ENCODE measurements at regions not wholly inside any gene's neighbourhood (a gene's known extent, or its start where the extent isn't known, plus 50 kb on each side); places are given as distances from the start of the nearest gene placed in this dataset.
A peak's percentile ranks its signal among the peaks of the same experiment; 100 is the strongest.

GRCh38 chr6:113763311-113763766 is 93.8 kb upstream of the MARCKS start:
- H3K27me3 ChIP-seq (ENCODE audit: insufficient read depth, low read length), result no peaks in the 10 kb centered on the region
- H3K9me3 ChIP-seq (ENCODE audit: insufficient read depth, low read depth, low read length), result no peaks in the 10 kb centered on the region
- no peaks in the 10 kb centered on the region for H3K4me1 ChIP-seq (ENCODE audit: insufficient read depth, low read length)
- H3K27ac ChIP-seq (ENCODE audit: low read length), result no peak overlapping the region
- no peaks in the 10 kb centered on the region for H3K36me3 ChIP-seq (ENCODE audit: insufficient read depth, low read depth, low read length)
- no peak overlapping the region for H3K9ac ChIP-seq (ENCODE audit: low read depth, low read length)
- no peak overlapping the region for H3K4me3 ChIP-seq (ENCODE audit: low read length)

GRCh38 chr6:113763876-113764275 is 93.3 kb upstream of the MARCKS start:
- H3K4me1 ChIP-seq (ENCODE audit: insufficient read depth, low read length), result no peaks in the 10 kb centered on the region
- no peak overlapping the region for H3K9ac ChIP-seq (ENCODE audit: low read depth, low read length)
- no peaks in the 10 kb centered on the region for H3K27me3 ChIP-seq (ENCODE audit: insufficient read depth, low read length)
- H3K9me3 ChIP-seq (ENCODE audit: insufficient read depth, low read depth, low read length), result no peaks in the 10 kb centered on the region
- H3K27ac ChIP-seq (ENCODE audit: low read length), result no peak overlapping the region
- H3K36me3 ChIP-seq (ENCODE audit: insufficient read depth, low read depth, low read length), result no peaks in the 10 kb centered on the region
- no peak overlapping the region for H3K4me3 ChIP-seq (ENCODE audit: low read length)

GRCh38 chr6:113765909-113766308 is 91.2 kb upstream of the MARCKS start:
- H3K9me3 ChIP-seq (ENCODE audit: insufficient read depth, low read depth, low read length), result no peaks in the 10 kb centered on the region
- no peaks in the 10 kb centered on the region for H3K4me1 ChIP-seq (ENCODE audit: insufficient read depth, low read length)

GRCh38 chr6:113767985-113768384 is 89.2 kb upstream of the MARCKS start:
- Histone ChIP-seq H3K4me1 (ENCODE audit: insufficient read depth, low read length) (no peaks in the 10 kb centered on the region), H3K36me3 (ENCODE audit: insufficient read depth, low read depth, low read length) (no peaks in the 10 kb centered on the region), H3K4me3 (ENCODE audit: low read length) (no peak overlapping the region), H3K9ac (ENCODE audit: low read depth, low read length) (no peak overlapping the region), H3K27me3 (ENCODE audit: insufficient read depth, low read length) (no peaks in the 10 kb centered on the region), H3K9me3 (ENCODE audit: insufficient read depth, low read depth, low read length) (no peaks in the 10 kb centered on the region), H3K27ac (ENCODE audit: low read length) (no peak overlapping the region)

More at GRCh38 chr6:113765909-113766308, 91.2 kb upstream of the MARCKS start:
- H3K9ac ChIP-seq (ENCODE audit: low read depth, low read length), result no peak overlapping the region
- H3K4me3 ChIP-seq (ENCODE audit: low read length), result no peak overlapping the region
- H3K36me3 ChIP-seq (ENCODE audit: insufficient read depth, low read depth, low read length), result no peaks in the 10 kb centered on the region
- no peaks in the 10 kb centered on the region for H3K27me3 ChIP-seq (ENCODE audit: insufficient read depth, low read length)
- no peak overlapping the region for H3K27ac ChIP-seq (ENCODE audit: low read length)

- no peak overlapping the region for H3K27ac ChIP-seq (ENCODE audit: low read length)
- no peak overlapping the region for H3K4me3 ChIP-seq (ENCODE audit: low read length)
- H3K36me3 ChIP-seq (ENCODE audit: insufficient read depth, low read depth, low read length), result no peaks in the 10 kb centered on the region
- H3K4me1 ChIP-seq (ENCODE audit: insufficient read depth, low read length), result peaks cover 13% of the 10 kb centered on the region; the same call in 1 of the 2 replicates
- no peaks in the 10 kb centered on the region for H3K9me3 ChIP-seq (ENCODE audit: insufficient read depth, low read depth, low read length)
- no peak overlapping the region for H3K9ac ChIP-seq (ENCODE audit: low read depth, low read length)
- H3K27me3 ChIP-seq (ENCODE audit: insufficient read depth, low read length), result peaks cover 35% of the 10 kb centered on the region
These were observed 84.2 kb upstream of the MARCKS start for GRCh38 chr6:113772961-113773360.

GRCh38 chr6:113774127-113774825 is 82.9 kb upstream of the MARCKS start:
- H3K36me3 ChIP-seq (ENCODE audit: insufficient read depth, low read depth, low read length), result no peaks in the 10 kb centered on the region
- H3K4me3 ChIP-seq (ENCODE audit: low read length), result no peak overlapping the region
- no peak overlapping the region for H3K9ac ChIP-seq (ENCODE audit: low read depth, low read length)
- H3K4me1 ChIP-seq (ENCODE audit: insufficient read depth, low read length), result peaks cover 13% of the 10 kb centered on the region; the same call in 1 of the 2 replicates
- H3K27me3 ChIP-seq (ENCODE audit: insufficient read depth, low read length), result peaks cover 48% of the 10 kb centered on the region
- no peak overlapping the region for H3K27ac ChIP-seq (ENCODE audit: low read length)
- no peaks in the 10 kb centered on the region for H3K9me3 ChIP-seq (ENCODE audit: insufficient read depth, low read depth, low read length)

GRCh38 chr6:113776998-113777397 is 80.1 kb upstream of the MARCKS start:
- no peaks in the 10 kb centered on the region for H3K36me3 ChIP-seq (ENCODE audit: insufficient read depth, low read depth, low read length)
- no peak overlapping the region for H3K27ac ChIP-seq (ENCODE audit: low read length)
- no peak overlapping the region for H3K9ac ChIP-seq (ENCODE audit: low read depth, low read length)
- peaks cover 66% of the 10 kb centered on the region for H3K27me3 ChIP-seq (ENCODE audit: insufficient read depth, low read length)
- H3K4me3 ChIP-seq (ENCODE audit: low read length), result peak overlapping the region; percentile 48
- no peaks in the 10 kb centered on the region for H3K9me3 ChIP-seq (ENCODE audit: insufficient read depth, low read depth, low read length)
- peaks cover 13% of the 10 kb centered on the region; the same call in 1 of the 2 replicates for H3K4me1 ChIP-seq (ENCODE audit: insufficient read depth, low read length)

GRCh38 chr6:113777601-113778000 is 79.5 kb upstream of the MARCKS start:
- Histone ChIP-seq H3K4me3 (ENCODE audit: low read length) (peak overlapping the region; percentile 48), H3K36me3 (ENCODE audit: insufficient read depth, low read depth, low read length) (no peaks in the 10 kb centered on the region), H3K27ac (ENCODE audit: low read length) (no peak overlapping the region), H3K9me3 (ENCODE audit: insufficient read depth, low read depth, low read length) (no peaks in the 10 kb centered on the region), H3K9ac (ENCODE audit: low read depth, low read length) (no peak overlapping the region), H3K4me1 (ENCODE audit: insufficient read depth, low read length) (peaks cover 13% of the 10 kb centered on the region; the same call in 1 of the 2 replicates), H3K27me3 (ENCODE audit: insufficient read depth, low read length) (peaks cover 66% of the 10 kb centered on the region)

GRCh38 chr6:113779656-113780055 is 77.5 kb upstream of the MARCKS start:
- H3K27ac ChIP-seq (ENCODE audit: low read length), result no peak overlapping the region

GRCh38 chr6:113782636-113783035 is 74.5 kb upstream of the MARCKS start:
- Histone ChIP-seq H3K27me3 (ENCODE audit: insufficient read depth, low read length) (peaks cover 34% of the 10 kb centered on the region), H3K9me3 (ENCODE audit: insufficient read depth, low read depth, low read length) (no peaks in the 10 kb centered on the region), H3K27ac (ENCODE audit: low read length) (no peak overlapping the region), H3K4me3 (ENCODE audit: low read length) (no peak overlapping the region), H3K4me1 (ENCODE audit: insufficient read depth, low read length) (peaks cover 2% of the 10 kb centered on the region; the same call in 1 of the 2 replicates), H3K36me3 (ENCODE audit: insufficient read depth, low read depth, low read length) (no peaks in the 10 kb centered on the region), H3K9ac (ENCODE audit: low read depth, low read length) (no peak overlapping the region)

More at GRCh38 chr6:113779656-113780055, 77.5 kb upstream of the MARCKS start:
- no peak overlapping the region for H3K9ac ChIP-seq (ENCODE audit: low read depth, low read length)
- peaks cover 58% of the 10 kb centered on the region for H3K27me3 ChIP-seq (ENCODE audit: insufficient read depth, low read length)
- no peaks in the 10 kb centered on the region for H3K36me3 ChIP-seq (ENCODE audit: insufficient read depth, low read depth, low read length)
- H3K4me3 ChIP-seq (ENCODE audit: low read length), result no peak overlapping the region
- H3K9me3 ChIP-seq (ENCODE audit: insufficient read depth, low read depth, low read length), result no peaks in the 10 kb centered on the region
- H3K4me1 ChIP-seq (ENCODE audit: insufficient read depth, low read length), result peaks cover 13% of the 10 kb centered on the region; the same call in 1 of the 2 replicates

GRCh38 chr6:113786168-113786567 is 71.0 kb upstream of the MARCKS start:
- Histone ChIP-seq H3K9ac (ENCODE audit: low read depth, low read length) (no peak overlapping the region), H3K4me1 (ENCODE audit: insufficient read depth, low read length) (no peaks in the 10 kb centered on the region), H3K4me3 (ENCODE audit: low read length) (no peak overlapping the region), H3K9me3 (ENCODE audit: insufficient read depth, low read depth, low read length) (no peaks in the 10 kb centered on the region), H3K27ac (ENCODE audit: low read length) (no peak overlapping the region), H3K36me3 (ENCODE audit: insufficient read depth, low read depth, low read length) (no peaks in the 10 kb centered on the region), H3K27me3 (ENCODE audit: insufficient read depth, low read length) (no peaks in the 10 kb centered on the region)

GRCh38 chr6:113788586-113788985 is 68.6 kb upstream of the MARCKS start:
- Histone ChIP-seq H3K36me3 (ENCODE audit: insufficient read depth, low read depth, low read length) (no peaks in the 10 kb centered on the region), H3K27me3 (ENCODE audit: insufficient read depth, low read length) (no peaks in the 10 kb centered on the region), H3K4me1 (ENCODE audit: insufficient read depth, low read length) (no peaks in the 10 kb centered on the region)

More at GRCh38 chr6:113788586-113788985, 68.6 kb upstream of the MARCKS start:
- H3K4me3 ChIP-seq (ENCODE audit: low read length), result no peak overlapping the region
- H3K27ac ChIP-seq (ENCODE audit: low read length), result no peak overlapping the region
- no peaks in the 10 kb centered on the region for H3K9me3 ChIP-seq (ENCODE audit: insufficient read depth, low read depth, low read length)
- no peak overlapping the region for H3K9ac ChIP-seq (ENCODE audit: low read depth, low read length)

All from iPS-20b (cell line).